ENCODE measurements at regions not wholly inside any gene's neighbourhood (a gene's known extent, or its start where the extent isn't known, plus 50 kb on each side); places are given as distances from the start of the nearest gene placed in this dataset.

GRCh38 chr12:92070054-92070863, 75.4 kb downstream of the BTG1 start:
- peak in 4 of 6 donors; percentile 68 to 85 (median 80) for DNase-seq
- ATAC-seq: peak; percentile 85 to 93 (median 90)
- Histone ChIP-seq H3K36me3 (no peaks in the 10 kb centered on the region), H3K27me3 (no peaks in the 10 kb centered on the region), H3K9me3 (no peaks in the 10 kb centered on the region), H3K4me3 (peak overlapping the region in 2 of 4 donors; percentile 11 to 15), H3K4me1 (peaks cover 28 to 43% (median 43%) of the 10 kb centered on the region in 3 donors), H3K27ac (peak overlapping the region; percentile 79 to 94 (median 92))
- no peak for TF ChIP-seq CTCF (IDR thresholded peaks at IDR 0.05)
- no peak for FAIRE-seq
- 11 to 16% methylated on average over 8 of the region's 8 CpGs for WGBS, 2 donors
- intact Hi-C loops (cut with DNase I): loop anchor here in 1 of 3 donors (5.0 kb wide), 1 partner anchor 67 kb away; no protein-coding TSS in a partner anchor

GRCh38 chr12:92068459-92068858, 77.2 kb downstream of the BTG1 start:
- no peak for ATAC-seq
- Histone ChIP-seq H3K4me3 (no peak overlapping the region), H3K4me1 (peaks cover 42 to 56% (median 45%) of the 10 kb centered on the region in 3 donors), H3K36me3 (no peaks in the 10 kb centered on the region), H3K27me3 (no peaks in the 10 kb centered on the region), H3K9me3 (no peaks in the 10 kb centered on the region), H3K27ac (peak overlapping the region in 1 of 4 donors; percentile 94)
- FAIRE-seq: no peak
- no peak for TF ChIP-seq CTCF (IDR thresholded peaks at IDR 0.05)
- DNase-seq: no peak
- WGBS, 2 donors: 33 to 35% methylated on average over 1 of the region's 1 CpG
- intact Hi-C loops (cut with DNase I): no loop called here

- H3K27ac ChIP-seq: peak overlapping the region; percentile 54 to 84 (median 72)
- H3K4me1 ChIP-seq: peaks cover 54 to 65% (median 60%) of the 10 kb centered on the region in 3 donors
- intact Hi-C loops (cut with DNase I): no loop called here
- peak overlapping the region in 2 of 4 donors; percentile 6 to 17 for H3K4me3 ChIP-seq
- no peaks in the 10 kb centered on the region for H3K9me3 ChIP-seq
- H3K36me3 ChIP-seq: no peaks in the 10 kb centered on the region
- FAIRE-seq: no peak
- no peak for TF ChIP-seq CTCF (IDR thresholded peaks at IDR 0.05)
- H3K27me3 ChIP-seq: no peaks in the 10 kb centered on the region
- ATAC-seq: no peak
- no peak for DNase-seq
- WGBS, 2 donors: 49 to 53% methylated on average over 2 of the region's 2 CpGs
Observed at GRCh38 chr12:92065639-92066038, 80.0 kb downstream of the BTG1 start.

GRCh38 chr12:92065018-92065499, 80.6 kb downstream of the BTG1 start:
- ATAC-seq (peak; percentile 87 to 95 (median 94)), DNase-seq (peak in 4 of 6 donors; percentile 47 to 91 (median 86)), FAIRE-seq (peak; percentile 72)
- WGBS, 2 donors: 7 to 11% methylated on average over 8 of the region's 8 CpGs
- TF ChIP-seq CTCF (IDR thresholded peaks at IDR 0.05): no peak
- Histone ChIP-seq H3K9me3 (no peaks in the 10 kb centered on the region), H3K27me3 (no peaks in the 10 kb centered on the region), H3K27ac (peak overlapping the region; percentile 54 to 84 (median 72)), H3K4me1 (peaks cover 52 to 62% (median 59%) of the 10 kb centered on the region in 3 donors), H3K36me3 (no peaks in the 10 kb centered on the region), H3K4me3 (peak overlapping the region in 2 of 4 donors; percentile 17 to 22)
- intact Hi-C loops (cut with DNase I): no loop called here

All from pancreas (tissue), 10 donors.